Testis (tissue), 2 donors: ENCODE measurements at regions not wholly inside any gene's neighbourhood (a gene's known extent, or its start where the extent isn't known, plus 50 kb on each side); places are given as distances from the start of the nearest gene placed in this dataset.

Experiments used
- DNase-seq: peaks from one replicate; pipeline ENCODE4 v3.0.0-alpha.2; 2019
- H3K27ac ChIP-seq, 2 donors: fragments of 200-600 bp; sonication (generic); one replicate each; pipeline ENCODE4 v1.5.1; 2019
- H3K27me3 ChIP-seq: fragments of 200-600 bp; sonication (generic); one replicate; pipeline ENCODE4 v1.5.1; 2019
- H3K36me3 ChIP-seq: fragments of 200-600 bp; sonication (generic); one replicate; pipeline ENCODE4 v1.5.1; 2017; ENCODE audit warnings: low read depth; ENCODE audit errors: missing control alignments
- H3K4me1 ChIP-seq: fragments of 200-600 bp; sonication (generic); one replicate; pipeline ENCODE4 v1.5.1; 2019
- H3K4me3 ChIP-seq, 2 donors: fragments of 200-600 bp; sonication (generic); one replicate each; pipeline ENCODE4 v1.5.1; 2017 to 2019
- H3K9me3 ChIP-seq: fragments of 200-600 bp; sonication (generic); one replicate; pipeline ENCODE4 v1.5.1; 2017
- CTCF ChIP-seq, 3 experiments: fragments of 450-650 bp in 2 of 3; fragments of 200-600 bp in 1 of 3; sonication (generic) in 1 of 3; IDR thresholded peaks; one replicate each; pipeline ENCODE4 v1.5.1; 2016 to 2019; ENCODE audit warnings: antibody characterized with exemption in 3 of 3, mild to moderate bottlenecking in 2 of 3, moderate library complexity in 1 of 3
- POLR2A ChIP-seq: fragments of 450-650 bp; IDR thresholded peaks from one replicate; pipeline ENCODE4 v1.6.1; 2017; ENCODE audit warnings: antibody characterized with exemption, mild to moderate bottlenecking, moderate library complexity
- WGBS, 2 donors: methylation state at CpG; one replicate each; pipeline ENCODE4 v1.1.5; 2018; 5-methylcytosine and 5-hydroxymethylcytosine counted together
- intact Hi-C: fragments of 100-400 bp; cut with DNase I; formaldehyde crosslinking; loops from one replicate; pipeline ENCODE4 v1.15.1; 2023; ENCODE audit warnings: low total_unique reads

GRCh38 chr11:11065396-11065795 lies 207.5 kb upstream of the ZBED5 start:
- WGBS, 2 donors = 89 to 94% methylated on average over 4 of the region's 4 CpGs
- no peaks in the 10 kb centered on the region for H3K36me3 ChIP-seq
- TF ChIP-seq POLR2A (no peak), CTCF (IDR thresholded peaks at IDR 0.05) (no peak)
- H3K27ac ChIP-seq = no peak overlapping the region
- intact Hi-C loops = no loop called here
- H3K9me3 ChIP-seq = no peaks in the 10 kb centered on the region
- no peak for DNase-seq
- H3K4me3 ChIP-seq = no peak overlapping the region
- no peaks in the 10 kb centered on the region for H3K4me1 ChIP-seq
- H3K27me3 ChIP-seq = no peaks in the 10 kb centered on the region

- Histone ChIP-seq H3K4me1 (no peaks in the 10 kb centered on the region), H3K27me3 (no peaks in the 10 kb centered on the region), H3K27ac (no peak overlapping the region), H3K4me3 (no peak overlapping the region), H3K9me3 (no peaks in the 10 kb centered on the region), H3K36me3 (no peaks in the 10 kb centered on the region)
- intact Hi-C loops = no loop called here
- no peak for DNase-seq
- WGBS, 2 donors = 87 to 93% methylated on average over 2 of the region's 2 CpGs
- TF ChIP-seq CTCF (IDR thresholded peaks at IDR 0.05) = no peak
- no peak for TF ChIP-seq POLR2A
Observed at GRCh38 chr11:11057472-11057854, 199.6 kb upstream of the ZBED5 start.

- no peaks in the 10 kb centered on the region for H3K4me1 ChIP-seq
- TF ChIP-seq POLR2A (no peak), CTCF (IDR thresholded peaks at IDR 0.05) (no peak)
- 81 to 90% methylated on average over 2 of the region's 2 CpGs for WGBS, 2 donors
- H3K4me3 ChIP-seq = no peak overlapping the region
- DNase-seq = no peak
- no peaks in the 10 kb centered on the region for H3K27me3 ChIP-seq
- H3K27ac ChIP-seq = no peak overlapping the region
- intact Hi-C loops = no loop called here
- H3K9me3 ChIP-seq = no peaks in the 10 kb centered on the region
- no peaks in the 10 kb centered on the region for H3K36me3 ChIP-seq
Observed at GRCh38 chr11:11056749-11057471, 199.1 kb upstream of the ZBED5 start.

- Histone ChIP-seq H3K27me3 (no peaks in the 10 kb centered on the region), H3K4me1 (no peaks in the 10 kb centered on the region), H3K27ac (no peak overlapping the region), H3K9me3 (no peaks in the 10 kb centered on the region), H3K36me3 (no peaks in the 10 kb centered on the region), H3K4me3 (no peak overlapping the region)
- intact Hi-C loops = no loop called here
- 80 to 84% methylated on average over 1 of the region's 1 CpG for WGBS, 2 donors
- DNase-seq = no peak
- TF ChIP-seq CTCF (IDR thresholded peaks at IDR 0.05) = no peak
- TF ChIP-seq POLR2A = no peak
Observed at GRCh38 chr11:11056316-11056715, 198.5 kb upstream of the ZBED5 start.
